ENCODE measurements at regions not wholly inside any gene's neighbourhood (a gene's known extent, or its start where the extent isn't known, plus 50 kb on each side); places are given as distances from the start of the nearest gene placed in this dataset.

GRCh38 chr14:22482782-22483553, 106.1 kb downstream of the DAD1 start:
- no peak for TF ChIP-seq CTCF (IDR thresholded peaks at IDR 0.05; ENCODE audit: control insufficient read depth, extremely low read depth, insufficient read depth)
- no peak overlapping the region for H3K4me3 ChIP-seq (ENCODE audit: low read depth, low read length)

GRCh38 chr14:22482085-22482694, 106.8 kb downstream of the DAD1 start:
- DNase-seq (ENCODE audit: low read depth) = no peak
- no peak overlapping the region for H3K4me3 ChIP-seq (ENCODE audit: low read depth, low read length)
- no peak for TF ChIP-seq CTCF (IDR thresholded peaks at IDR 0.05; ENCODE audit: control insufficient read depth, extremely low read depth, insufficient read depth)

More at GRCh38 chr14:22482782-22483553, 106.1 kb downstream of the DAD1 start:
- DNase-seq (ENCODE audit: low read depth) = no peak

GRCh38 chr14:22481546-22481945, 107.5 kb downstream of the DAD1 start:
- no peak for DNase-seq (ENCODE audit: low read depth)
- TF ChIP-seq CTCF (IDR thresholded peaks at IDR 0.05; ENCODE audit: control insufficient read depth, extremely low read depth, insufficient read depth) = no peak
- H3K4me3 ChIP-seq (ENCODE audit: low read depth, low read length) = no peak overlapping the region

GRCh38 chr14:22479776-22480464, 109.1 kb downstream of the DAD1 start:
- no peak for DNase-seq (ENCODE audit: low read depth)
- no peak overlapping the region for H3K4me3 ChIP-seq (ENCODE audit: low read depth, low read length)
- no peak for TF ChIP-seq CTCF (IDR thresholded peaks at IDR 0.05; ENCODE audit: control insufficient read depth, extremely low read depth, insufficient read depth)

- no peak overlapping the region for H3K4me3 ChIP-seq (ENCODE audit: low read depth, low read length)
- no peak for TF ChIP-seq CTCF (IDR thresholded peaks at IDR 0.05; ENCODE audit: control insufficient read depth, extremely low read depth, insufficient read depth)
- no peak for DNase-seq (ENCODE audit: low read depth)
These were observed 109.9 kb downstream of the DAD1 start for GRCh38 chr14:22479132-22479531.

GRCh38 chr14:22478670-22479069, 110.4 kb downstream of the DAD1 start:
- no peak for DNase-seq (ENCODE audit: low read depth)
- no peak for TF ChIP-seq CTCF (IDR thresholded peaks at IDR 0.05; ENCODE audit: control insufficient read depth, extremely low read depth, insufficient read depth)
- H3K4me3 ChIP-seq (ENCODE audit: low read depth, low read length) = no peak overlapping the region

Data from LNCaP clone FGC (cell line).